ENCODE measurements at regions not wholly inside any gene's neighbourhood (a gene's known extent, or its start where the extent isn't known, plus 50 kb on each side); places are given as distances from the start of the nearest gene placed in this dataset.

- DNase-seq (ENCODE audit: low read depth): no peak
- TF ChIP-seq CTCF (conservative IDR thresholded peaks at IDR 0.05; ENCODE audit: low read depth, low read length): no peak
These were observed 104.9 kb downstream of the FAM76B start for GRCh38 chr11:95684701-95685100.

GRCh38 chr11:95684170-95684569, 105.4 kb downstream of the FAM76B start:
- H3K4me3 ChIP-seq (ENCODE audit: low read depth, low read length): no peak overlapping the region
- DNase-seq (ENCODE audit: low read depth): no peak
- no peak for TF ChIP-seq CTCF (conservative IDR thresholded peaks at IDR 0.05; ENCODE audit: low read depth, low read length)

More at GRCh38 chr11:95684701-95685100, 104.9 kb downstream of the FAM76B start:
- H3K4me3 ChIP-seq (ENCODE audit: low read depth, low read length): no peak overlapping the region

- no peak for DNase-seq (ENCODE audit: low read depth)
- H3K4me3 ChIP-seq (ENCODE audit: low read depth, low read length): no peak overlapping the region
- TF ChIP-seq CTCF (conservative IDR thresholded peaks at IDR 0.05; ENCODE audit: low read depth, low read length): no peak
These were observed 107.0 kb downstream of the FAM76B start for GRCh38 chr11:95682552-95682951.

GRCh38 chr11:95680169-95680929, 109.2 kb downstream of the FAM76B start:
- TF ChIP-seq CTCF (conservative IDR thresholded peaks at IDR 0.05; ENCODE audit: low read depth, low read length): no peak
- no peak for DNase-seq (ENCODE audit: low read depth)
- H3K4me3 ChIP-seq (ENCODE audit: low read depth, low read length): no peak overlapping the region

GRCh38 chr11:95678988-95679387, 110.6 kb downstream of the FAM76B start:
- no peak for DNase-seq (ENCODE audit: low read depth)
- H3K4me3 ChIP-seq (ENCODE audit: low read depth, low read length): no peak overlapping the region
- TF ChIP-seq CTCF (conservative IDR thresholded peaks at IDR 0.05; ENCODE audit: low read depth, low read length): no peak

GRCh38 chr11:95676308-95676707, 113.3 kb downstream of the FAM76B start:
- DNase-seq (ENCODE audit: low read depth): no peak
- no peak overlapping the region for H3K4me3 ChIP-seq (ENCODE audit: low read depth, low read length)
- no peak for TF ChIP-seq CTCF (conservative IDR thresholded peaks at IDR 0.05; ENCODE audit: low read depth, low read length)

GRCh38 chr11:95675585-95675984, 114.0 kb downstream of the FAM76B start:
- no peak for DNase-seq (ENCODE audit: low read depth)
- H3K4me3 ChIP-seq (ENCODE audit: low read depth, low read length): no peak overlapping the region
- no peak for TF ChIP-seq CTCF (conservative IDR thresholded peaks at IDR 0.05; ENCODE audit: low read depth, low read length)

All from epithelial cell of proximal tubule (primary cell).